Erythroblast (primary cell): ENCODE measurements at regions not wholly inside any gene's neighbourhood (a gene's known extent, or its start where the extent isn't known, plus 50 kb on each side); places are given as distances from the start of the nearest gene placed in this dataset.

Source experiments
- GATA1 ChIP-seq: IDR thresholded peaks from 2 replicates; pipeline ENCODE4 v1.6.1; 2011; ENCODE audit warnings: low read depth, mild to moderate bottlenecking, control low read depth, low read length, moderate library complexity
- POLR2A ChIP-seq: IDR thresholded peaks from 2 replicates; pipeline ENCODE4 v1.6.1; 2011; ENCODE audit warnings: mild to moderate bottlenecking, low read length

DNA sequence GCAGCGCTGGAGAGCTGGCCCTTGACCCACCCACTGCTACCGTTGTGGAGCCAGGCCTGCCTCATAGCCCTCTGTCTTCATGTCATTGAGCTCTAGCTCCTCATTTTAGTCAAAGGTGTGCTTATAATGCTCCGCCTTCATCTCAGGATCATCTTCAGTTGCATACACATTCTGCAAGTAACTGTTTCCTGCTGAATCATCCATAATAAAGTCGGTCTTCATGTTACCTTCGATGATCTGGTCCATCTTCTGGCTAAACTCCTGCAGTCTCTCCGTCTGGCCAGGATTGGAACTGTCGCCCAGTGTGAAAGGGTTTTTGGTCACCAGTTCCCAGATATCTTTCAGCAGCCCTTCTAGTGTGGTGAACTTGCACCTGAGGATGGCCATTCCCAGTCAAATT is 62.6 kb upstream of the ARMC2 start:
- TF ChIP-seq POLR2A (no peak), GATA1 (no peak)
